AG04450 (cell line): ENCODE measurements at regions not wholly inside any gene's neighbourhood (a gene's known extent, or its start where the extent isn't known, plus 50 kb on each side); places are given as distances from the start of the nearest gene placed in this dataset.

Source experiments
- CTCF ChIA-PET: fragments of 300-600, 350-600 bp; formaldehyde crosslinking; extraction: SDS; loops from one replicate; lab custom pipeline; 2022; ENCODE audit warnings: antibody characterized with exemption, inconsistent platforms; lab: Charles Lee
- POLR2A ChIA-PET: fragments of 350-600 bp; formaldehyde crosslinking; extraction: SDS; loops from one replicate; lab custom pipeline; 2021; ENCODE audit warnings: antibody characterized with exemption, inconsistent platforms; lab: Yijun Ruan, JAX
- DNase-seq: peaks from one replicate; pipeline ENCODE4 v3.0.0-alpha.2; 2011; ENCODE audit warnings: low read depth, low spot score
- H3K27ac ChIP-seq: one replicate; pipeline ENCODE4 v1.5.1; 2012; ENCODE audit warnings: low read depth, low read length, control low read depth
- H3K27me3 ChIP-seq: one replicate; pipeline ENCODE4 v1.6.0; 2012; ENCODE audit warnings: low read length; ENCODE audit not compliant: control insufficient read depth, insufficient read depth
- H3K4me3 ChIP-seq: 2 replicates; pipeline ENCODE4 v1.5.1; 2011; ENCODE audit warnings: mild to moderate bottlenecking, low read depth, low read length, control low read depth
- H3K9me3 ChIP-seq: 2 replicates; pipeline ENCODE4 v1.5.1; 2012; ENCODE audit warnings: low read length; ENCODE audit not compliant: control insufficient read depth, insufficient read depth
- TF ChIP-seq, protein P1 (sequence below): IDR thresholded peaks from 2 replicates; pipeline ENCODE4 v1.5.1; 2011; ENCODE audit warnings: low read depth, low read length, control low read depth, inconsistent platforms

DNA sequence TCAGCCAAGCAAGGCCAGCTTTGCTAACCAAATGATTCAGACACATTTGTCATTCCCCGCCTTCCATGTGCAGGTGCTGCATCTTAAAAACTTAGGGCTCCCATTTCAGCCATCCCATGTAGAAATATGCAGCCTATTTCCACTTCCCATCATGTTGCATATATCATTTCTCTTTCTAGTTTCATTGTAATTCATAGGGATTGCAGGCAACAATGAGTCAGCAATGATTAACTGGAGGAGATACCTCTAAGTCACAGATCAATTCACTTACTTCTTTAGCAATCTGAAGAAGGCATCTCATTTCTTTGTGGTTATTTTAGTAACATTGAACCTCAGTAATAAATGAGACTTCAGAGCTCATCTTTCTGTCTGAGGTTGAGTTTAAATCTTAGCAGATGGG is 276.1 kb upstream of the PKDCC start:
- DNase-seq = no peak
- POLR2A ChIA-PET = no interaction called here
- Histone ChIP-seq H3K9me3 (no peaks in the 10 kb centered on the region), H3K27ac (no peak overlapping the region), H3K27me3 (no peaks in the 10 kb centered on the region), H3K4me3 (no peak overlapping the region)
- TF ChIP-seq, protein P1, sequence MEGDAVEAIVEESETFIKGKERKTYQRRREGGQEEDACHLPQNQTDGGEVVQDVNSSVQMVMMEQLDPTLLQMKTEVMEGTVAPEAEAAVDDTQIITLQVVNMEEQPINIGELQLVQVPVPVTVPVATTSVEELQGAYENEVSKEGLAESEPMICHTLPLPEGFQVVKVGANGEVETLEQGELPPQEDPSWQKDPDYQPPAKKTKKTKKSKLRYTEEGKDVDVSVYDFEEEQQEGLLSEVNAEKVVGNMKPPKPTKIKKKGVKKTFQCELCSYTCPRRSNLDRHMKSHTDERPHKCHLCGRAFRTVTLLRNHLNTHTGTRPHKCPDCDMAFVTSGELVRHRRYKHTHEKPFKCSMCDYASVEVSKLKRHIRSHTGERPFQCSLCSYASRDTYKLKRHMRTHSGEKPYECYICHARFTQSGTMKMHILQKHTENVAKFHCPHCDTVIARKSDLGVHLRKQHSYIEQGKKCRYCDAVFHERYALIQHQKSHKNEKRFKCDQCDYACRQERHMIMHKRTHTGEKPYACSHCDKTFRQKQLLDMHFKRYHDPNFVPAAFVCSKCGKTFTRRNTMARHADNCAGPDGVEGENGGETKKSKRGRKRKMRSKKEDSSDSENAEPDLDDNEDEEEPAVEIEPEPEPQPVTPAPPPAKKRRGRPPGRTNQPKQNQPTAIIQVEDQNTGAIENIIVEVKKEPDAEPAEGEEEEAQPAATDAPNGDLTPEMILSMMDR = no peak
- CTCF ChIA-PET = no interaction called here

DNA sequence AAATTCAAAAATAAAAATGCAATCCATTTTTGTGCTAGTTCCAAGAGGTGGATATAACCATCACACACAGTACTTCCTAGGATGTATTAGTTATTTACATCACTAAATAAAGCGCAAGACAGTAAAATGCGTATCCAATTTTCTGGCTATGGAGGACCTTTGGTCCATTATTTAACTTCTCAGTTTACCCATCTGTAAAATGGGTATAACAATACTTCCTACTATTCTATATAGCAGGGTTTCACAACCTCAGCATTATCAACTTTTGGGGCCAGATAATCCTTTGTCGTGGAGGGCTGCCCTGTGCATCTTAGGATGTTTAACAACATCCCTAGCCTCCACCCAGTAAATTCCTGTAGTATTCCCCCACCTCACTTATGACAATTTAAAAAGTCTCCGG is 275.1 kb upstream of the PKDCC start:
- POLR2A ChIA-PET = no interaction called here
- H3K27ac ChIP-seq = no peak overlapping the region
- DNase-seq = no peak
- TF ChIP-seq, protein P1 = no peak
- H3K27me3 ChIP-seq = no peaks in the 10 kb centered on the region
- CTCF ChIA-PET = interaction anchor here (0.6 kb wide), 1 partner anchor 9 kb away, joined by 3 read pairs; no protein-coding TSS in a partner anchor
- H3K9me3 ChIP-seq = no peaks in the 10 kb centered on the region
- H3K4me3 ChIP-seq = no peak overlapping the region

DNA sequence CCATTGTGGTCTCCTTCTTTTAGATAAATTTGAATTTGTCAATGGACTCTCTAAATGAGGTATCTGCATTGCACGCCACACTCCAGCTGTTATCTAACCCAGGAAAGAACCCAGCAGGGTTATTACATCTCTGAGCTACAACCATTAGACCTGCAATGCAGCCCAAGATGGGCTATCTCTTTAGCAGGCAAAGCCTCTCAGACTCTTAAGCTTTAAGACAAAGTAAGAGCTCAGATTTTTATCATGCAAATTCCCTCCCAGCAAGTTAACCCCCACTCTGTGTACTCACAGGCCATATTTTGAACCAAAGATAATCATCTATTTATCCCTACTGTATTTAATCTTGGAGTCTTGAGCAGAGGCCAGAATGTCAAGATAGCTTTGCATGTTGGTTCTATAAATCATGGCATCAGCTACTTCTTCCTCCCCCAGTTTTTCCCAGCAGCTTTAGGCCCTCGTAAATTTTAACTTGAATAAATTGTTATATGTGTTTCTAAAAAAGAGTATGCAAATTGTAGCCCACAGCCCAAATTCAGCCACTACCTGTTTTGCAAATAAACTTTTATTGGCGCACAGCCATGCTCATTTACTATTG is 273.7 kb upstream of the PKDCC start:
- Histone ChIP-seq H3K27ac (no peak overlapping the region), H3K9me3 (no peaks in the 10 kb centered on the region), H3K4me3 (no peak overlapping the region), H3K27me3 (no peaks in the 10 kb centered on the region)
- POLR2A ChIA-PET = no interaction called here
- CTCF ChIA-PET = no interaction called here
- TF ChIP-seq, protein P1 = no peak
- DNase-seq = no peak

DNA sequence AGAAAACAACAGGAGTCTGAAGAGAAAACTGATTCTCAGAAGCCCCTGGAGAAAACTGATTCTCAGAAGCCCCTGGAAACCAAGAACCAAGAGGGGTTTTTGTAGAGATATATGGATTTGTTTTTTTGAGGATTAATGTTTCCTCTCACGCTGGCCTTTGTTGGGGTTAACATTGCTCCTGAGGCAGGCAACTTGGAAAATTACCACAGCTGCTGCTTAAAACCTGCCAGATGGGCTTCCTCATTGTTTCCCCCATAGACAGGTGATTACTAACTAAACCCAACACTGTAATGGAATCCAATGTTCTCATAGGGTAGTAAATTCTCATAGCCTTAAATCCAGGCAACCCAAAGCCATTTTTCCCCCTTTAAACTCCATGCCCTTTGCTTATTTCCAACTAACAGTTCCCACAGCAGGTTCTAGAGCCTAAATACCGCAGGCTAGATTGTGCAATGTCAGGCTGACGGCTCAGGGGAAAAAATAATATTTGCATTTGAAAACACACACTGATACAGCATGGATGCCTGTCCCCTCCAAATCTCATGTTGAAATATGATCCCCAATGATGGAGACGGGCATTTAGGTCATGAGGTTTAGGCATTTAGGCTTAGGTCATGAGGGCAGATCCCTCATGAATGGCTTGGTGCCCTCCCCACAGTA is 272.3 kb upstream of the PKDCC start:
- no peak overlapping the region for H3K27ac ChIP-seq
- ChIA-PET POLR2A (no interaction called here), CTCF (no interaction called here)
- no peak for DNase-seq
- no peaks in the 10 kb centered on the region for H3K9me3 ChIP-seq
- no peak overlapping the region for H3K4me3 ChIP-seq
- H3K27me3 ChIP-seq = no peaks in the 10 kb centered on the region
- TF ChIP-seq, protein P1 = no peak

DNA sequence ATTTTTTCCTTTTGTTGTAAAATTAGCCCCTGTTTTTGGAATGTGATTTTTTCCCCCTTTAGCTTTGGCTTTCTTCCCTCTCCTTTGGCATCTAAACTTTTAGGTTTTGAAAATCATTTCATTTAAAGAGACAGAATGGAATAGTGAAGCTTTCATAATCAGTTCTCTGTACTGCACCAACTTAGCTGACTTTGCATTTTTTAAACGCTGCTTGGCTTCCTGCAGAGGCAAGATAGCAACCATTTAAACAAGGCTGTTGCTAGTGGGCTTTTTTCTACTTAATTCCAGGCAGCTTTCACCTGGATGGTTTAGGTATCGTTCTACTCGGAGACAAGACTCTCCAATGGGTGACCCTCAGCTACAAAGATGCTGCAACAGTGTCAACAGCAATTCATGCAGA is 267.9 kb upstream of the PKDCC start:
- Histone ChIP-seq H3K27me3 (no peaks in the 10 kb centered on the region), H3K4me3 (no peak overlapping the region), H3K9me3 (no peaks in the 10 kb centered on the region), H3K27ac (no peak overlapping the region)
- TF ChIP-seq, protein P1 = no peak
- POLR2A ChIA-PET = no interaction called here
- CTCF ChIA-PET = interaction anchor here (1.1 kb wide), 1 partner anchor 82 kb away, joined by 4 read pairs; no protein-coding TSS in a partner anchor
- no peak for DNase-seq
